ENCODE measurements at regions not wholly inside any gene's neighbourhood (a gene's known extent, or its start where the extent isn't known, plus 50 kb on each side); places are given as distances from the start of the nearest gene placed in this dataset.
"Not testable (repeated sequence)": the region's sequence is repeated elsewhere in the genome, so short reads cannot be mapped to it uniquely, and the experiment has no call there.

- DNase-seq (ENCODE audit: low read depth): no peak
Measured at GRCh38 chr2:14428056-14428455, 204.5 kb upstream of the LRATD1 start.

- DNase-seq (ENCODE audit: low read depth): no peak
Measured at GRCh38 chr2:14433946-14434495, 198.5 kb upstream of the LRATD1 start.

GRCh38 chr2:14445670-14446069 lies 186.8 kb upstream of the LRATD1 start:
- no peak for DNase-seq (ENCODE audit: low read depth)

GRCh38 chr2:14448340-14448739 lies 184.2 kb upstream of the LRATD1 start:
- DNase-seq (ENCODE audit: low read depth): no peak

GRCh38 chr2:14451312-14451711 lies 181.2 kb upstream of the LRATD1 start:
- DNase-seq (ENCODE audit: low read depth): no peak

- DNase-seq (ENCODE audit: low read depth): no peak
Measured at GRCh38 chr2:14454202-14454601, 178.3 kb upstream of the LRATD1 start.

- no peak for DNase-seq (ENCODE audit: low read depth)
Measured at GRCh38 chr2:14459786-14460325, 172.7 kb upstream of the LRATD1 start.

GRCh38 chr2:14475994-14476393 lies 156.5 kb upstream of the LRATD1 start:
- no peak for DNase-seq (ENCODE audit: low read depth)

- no peak for DNase-seq (ENCODE audit: low read depth)
Measured at GRCh38 chr2:14479486-14479885, 153.0 kb upstream of the LRATD1 start.

GRCh38 chr2:14480120-14480519 lies 152.4 kb upstream of the LRATD1 start:
- DNase-seq (ENCODE audit: low read depth): no peak

GRCh38 chr2:14480906-14481305 lies 151.6 kb upstream of the LRATD1 start:
- no peak for DNase-seq (ENCODE audit: low read depth)

- no peak for DNase-seq (ENCODE audit: low read depth)
Measured at GRCh38 chr2:14492920-14493503, 139.5 kb upstream of the LRATD1 start.

GRCh38 chr2:14494759-14495158 lies 137.8 kb upstream of the LRATD1 start:
- no peak for DNase-seq (ENCODE audit: low read depth)

- no peak for DNase-seq (ENCODE audit: low read depth)
Measured at GRCh38 chr2:14501061-14501460, 131.5 kb upstream of the LRATD1 start.

- not testable (repeated sequence) for DNase-seq (ENCODE audit: low read depth)
Measured at GRCh38 chr2:14506955-14507354, 125.6 kb upstream of the LRATD1 start.

GRCh38 chr2:14511541-14511940 lies 121.0 kb upstream of the LRATD1 start:
- DNase-seq (ENCODE audit: low read depth): no peak

- DNase-seq (ENCODE audit: low read depth): no peak
Measured at GRCh38 chr2:14513903-14514302, 118.6 kb upstream of the LRATD1 start.

GRCh38 chr2:14516844-14517243 lies 115.7 kb upstream of the LRATD1 start:
- DNase-seq (ENCODE audit: low read depth): no peak

GRCh38 chr2:14517731-14518130 lies 114.8 kb upstream of the LRATD1 start:
- no peak for DNase-seq (ENCODE audit: low read depth)

- DNase-seq (ENCODE audit: low read depth): no peak
Measured at GRCh38 chr2:14520385-14520945, 112.1 kb upstream of the LRATD1 start.

GRCh38 chr2:14524041-14524802 lies 108.3 kb upstream of the LRATD1 start:
- DNase-seq (ENCODE audit: low read depth): no peak

GRCh38 chr2:14524803-14525080 lies 107.8 kb upstream of the LRATD1 start:
- no peak for DNase-seq (ENCODE audit: low read depth)

GRCh38 chr2:14530506-14530905 lies 102.0 kb upstream of the LRATD1 start:
- no peak for DNase-seq (ENCODE audit: low read depth)
